ENCODE measurements at regions not wholly inside any gene's neighbourhood (a gene's known extent, or its start where the extent isn't known, plus 50 kb on each side); places are given as distances from the start of the nearest gene placed in this dataset.
A peak's percentile ranks its signal among the peaks of the same experiment; 100 is the strongest.
"Not testable (repeated sequence)": the region's sequence is repeated elsewhere in the genome, so short reads cannot be mapped to it uniquely, and the experiment has no call there.

GRCh38 chr4:184335520-184335919, 117.8 kb upstream of the ENPP6 start:
- DNase-seq: no peak

GRCh38 chr4:184333446-184333845, 115.8 kb upstream of the ENPP6 start:
- DNase-seq: not testable (repeated sequence)

GRCh38 chr4:184331268-184331995, 113.8 kb upstream of the ENPP6 start:
- DNase-seq: peak; percentile 17

DNA sequence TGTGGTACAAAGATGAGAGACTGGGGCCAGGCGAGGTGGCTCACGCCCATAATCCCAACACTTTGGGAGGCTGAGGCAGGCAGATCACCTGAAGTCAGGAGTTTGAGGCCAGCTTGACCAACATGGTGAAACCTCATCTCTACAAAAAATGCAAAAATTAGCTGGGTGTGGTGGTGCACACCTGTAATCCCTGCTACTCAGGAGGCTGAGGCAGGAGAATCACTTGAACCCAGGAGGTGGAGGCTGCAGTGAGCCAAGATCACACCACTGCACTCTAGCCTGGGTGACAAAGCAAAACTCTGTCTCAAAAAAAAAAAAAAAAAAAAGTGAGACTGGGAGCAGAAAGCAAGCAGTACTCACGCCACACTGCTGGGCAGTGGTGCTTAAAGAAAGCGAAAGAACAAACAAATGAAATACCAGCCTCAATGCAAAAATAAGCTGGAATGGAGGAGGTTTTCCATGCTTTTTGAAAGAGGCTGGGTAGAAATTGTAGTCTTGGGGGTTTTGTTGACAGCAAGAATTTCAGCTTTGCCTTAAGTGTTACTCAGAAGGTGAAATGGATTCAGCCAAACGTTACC, 112.9 kb upstream of the ENPP6 start:
- DNase-seq: not testable (repeated sequence)

- DNase-seq: no peak
These were observed 112.2 kb upstream of the ENPP6 start for GRCh38 chr4:184329659-184330400.

DNA sequence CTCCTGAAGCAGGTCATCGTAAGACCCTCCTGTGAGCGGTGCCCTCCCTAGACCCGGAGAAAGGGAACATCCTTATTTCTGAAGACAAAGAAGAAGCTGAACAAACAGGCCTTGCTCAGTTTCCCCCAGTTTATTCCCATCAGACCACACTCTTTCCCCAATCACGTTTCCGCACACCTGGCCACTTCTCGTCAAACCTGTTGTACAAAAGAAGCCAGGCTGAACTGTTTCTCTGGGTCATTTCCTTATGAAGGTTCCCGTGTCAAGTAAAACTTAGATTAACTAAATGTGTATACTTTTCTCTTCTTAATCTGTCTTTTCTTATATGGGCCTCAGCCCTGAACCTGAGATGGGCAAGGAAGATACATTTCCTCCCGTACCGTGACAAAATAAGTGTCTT, 111.6 kb upstream of the ENPP6 start:
- no peak for DNase-seq

- DNase-seq: no peak
These were observed 110.5 kb upstream of the ENPP6 start for GRCh38 chr4:184328022-184328736.

- no peak for DNase-seq
These were observed 107.3 kb upstream of the ENPP6 start for GRCh38 chr4:184324939-184325477.

DNA sequence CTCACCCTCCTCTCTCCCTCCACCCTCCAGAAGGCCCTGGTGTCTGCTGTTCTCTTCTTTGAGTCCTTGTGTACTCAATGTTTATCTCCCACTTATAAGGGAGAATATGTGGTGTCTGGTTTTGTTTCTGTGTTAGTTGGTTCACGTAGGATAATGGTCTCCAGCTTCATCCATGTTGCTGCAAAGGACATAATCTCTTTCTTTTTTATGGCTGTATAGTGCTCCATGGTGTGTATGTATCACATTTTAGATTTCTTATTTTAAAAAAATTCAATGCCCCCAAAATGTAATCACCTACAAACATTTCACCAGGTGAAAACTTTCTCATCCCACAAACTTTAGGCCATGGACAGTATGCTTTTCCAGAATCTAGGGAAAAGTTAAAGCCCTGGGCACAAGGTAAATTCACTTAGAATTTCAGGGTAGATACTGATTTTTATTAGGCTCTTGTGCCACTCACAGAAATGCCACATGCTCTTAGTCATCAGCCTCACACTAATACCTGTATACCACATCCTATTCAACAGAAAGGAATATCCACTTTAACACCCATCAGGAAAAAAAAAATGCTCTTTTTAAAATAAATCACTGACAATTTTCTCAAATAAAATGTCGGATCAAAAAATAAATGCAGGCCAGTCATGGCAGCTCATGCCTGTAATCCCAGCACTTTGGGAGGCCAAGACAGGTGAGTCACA, 104.8 kb upstream of the ENPP6 start:
- no peak for DNase-seq

DNA sequence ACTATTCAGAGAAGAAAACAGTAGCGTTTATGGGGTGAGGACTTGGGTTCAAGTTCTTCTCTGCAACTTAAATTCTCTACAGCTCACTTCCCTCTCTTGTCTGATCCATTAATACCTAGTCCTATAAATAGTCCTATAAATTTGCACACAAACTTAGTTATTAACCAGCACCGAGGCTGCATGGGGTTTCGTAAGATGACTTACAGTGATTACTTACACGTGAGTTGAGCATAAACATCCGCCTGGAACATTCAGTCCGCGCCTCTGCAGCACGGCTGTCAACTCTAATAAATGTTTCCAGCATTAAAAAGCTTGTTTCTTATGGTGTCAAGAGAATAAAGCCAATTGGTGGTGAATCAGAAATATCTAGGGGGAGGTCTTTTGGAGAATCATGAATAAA, 103.0 kb upstream of the ENPP6 start:
- no peak for DNase-seq

GRCh38 chr4:184318852-184319251, 101.2 kb upstream of the ENPP6 start:
- no peak for DNase-seq

GRCh38 chr4:184317234-184317918, 99.7 kb upstream of the ENPP6 start:
- no peak for DNase-seq

DNA sequence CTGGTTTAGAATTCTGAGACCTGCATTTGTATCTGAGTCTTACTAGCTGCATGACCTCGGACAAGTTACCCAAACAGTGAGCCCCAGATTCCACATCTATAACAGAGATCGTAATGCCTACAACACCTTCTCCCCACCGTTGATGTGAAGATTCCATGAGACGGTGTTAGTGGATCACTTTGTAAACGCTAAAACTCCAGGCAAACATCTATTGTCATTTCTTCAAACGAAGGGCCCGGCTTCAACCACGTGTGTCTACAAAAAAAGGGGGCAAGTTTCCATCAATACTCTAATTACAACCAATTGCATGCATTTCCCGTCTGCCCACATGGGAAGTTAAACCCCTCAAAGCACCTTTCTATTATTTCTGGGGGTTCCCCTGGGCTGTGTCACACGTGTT, 99.1 kb upstream of the ENPP6 start:
- no peak for DNase-seq

DNA sequence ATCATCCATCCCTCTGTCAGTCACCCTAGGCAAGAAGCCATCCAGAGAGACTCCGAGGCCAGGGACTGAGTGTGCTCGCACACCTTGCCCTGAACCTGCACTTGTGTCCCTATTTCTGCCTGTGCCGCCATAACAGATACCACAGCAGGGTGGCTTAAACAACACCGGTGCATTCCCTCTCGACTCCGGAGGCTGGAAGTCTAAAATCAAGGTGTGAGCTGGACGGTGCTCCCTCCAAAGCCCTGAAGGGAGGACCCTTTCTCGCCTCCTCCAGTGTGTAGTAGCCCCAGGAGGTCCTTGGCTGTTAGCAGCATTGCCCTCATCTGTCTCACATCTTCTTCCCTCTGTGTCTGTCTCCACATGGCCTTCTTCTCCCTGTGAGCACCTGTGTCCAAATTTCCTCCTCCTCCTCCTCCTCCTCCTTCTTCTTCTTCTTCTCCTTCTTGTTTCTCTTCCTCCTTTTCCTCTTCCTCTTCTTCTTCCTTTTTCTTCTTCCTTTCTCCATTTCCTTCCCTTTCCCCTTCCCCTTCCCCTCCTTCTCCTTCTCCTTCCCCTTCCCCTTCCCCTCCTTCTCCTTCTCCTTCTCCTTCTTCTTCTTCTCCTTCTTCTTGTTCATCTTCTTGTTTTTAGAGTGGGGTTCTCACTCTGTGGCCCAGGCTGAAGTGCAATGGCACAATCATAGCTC, 98.1 kb upstream of the ENPP6 start:
- DNase-seq: no peak

- DNase-seq: no peak
These were observed 96.3 kb upstream of the ENPP6 start for GRCh38 chr4:184313702-184314659.

DNA sequence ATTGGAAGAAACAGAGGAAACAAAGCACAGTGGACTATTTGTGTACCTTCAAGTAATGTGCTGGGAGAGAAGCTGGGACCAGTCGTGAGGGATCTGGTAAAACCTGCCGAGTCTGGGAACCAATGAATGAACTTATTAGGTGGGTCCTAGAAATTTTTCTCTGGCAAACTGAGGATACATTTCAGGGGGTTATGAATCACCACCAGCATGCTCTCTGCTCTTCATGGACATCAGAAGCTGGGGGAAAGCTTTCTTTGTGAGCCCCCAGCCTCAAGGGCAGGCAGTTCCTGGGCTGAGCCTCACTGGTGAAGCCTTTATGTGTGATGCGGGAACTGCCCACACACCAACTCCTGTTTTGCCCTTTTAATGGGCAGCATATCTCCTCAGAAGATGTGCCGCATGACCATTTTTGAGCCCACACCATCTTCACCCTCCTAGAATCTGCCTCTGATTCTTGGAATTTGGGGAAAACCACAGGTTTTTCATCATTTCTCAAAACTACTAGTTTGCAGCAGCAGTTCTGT, 95.4 kb upstream of the ENPP6 start:
- DNase-seq: no peak

DNA sequence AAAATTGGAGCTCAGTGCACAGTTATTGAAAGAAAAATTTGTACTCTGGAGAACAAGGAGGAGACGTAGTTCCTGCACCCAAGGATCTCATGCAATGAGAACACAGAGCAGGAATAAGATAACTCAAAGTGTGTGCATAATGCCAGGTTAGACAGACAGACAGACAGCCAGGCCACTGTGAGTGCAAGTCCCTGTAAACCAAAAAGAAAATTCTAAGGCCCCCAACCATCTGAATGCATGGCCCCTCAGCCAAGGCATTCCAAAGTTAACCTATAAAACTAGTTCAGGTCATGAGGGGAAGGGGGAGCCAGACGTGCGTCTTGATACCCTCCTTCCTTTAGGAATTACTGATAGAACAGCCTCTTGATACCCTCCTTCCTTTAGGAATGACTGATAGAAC, 94.5 kb upstream of the ENPP6 start:
- DNase-seq: no peak

DNA sequence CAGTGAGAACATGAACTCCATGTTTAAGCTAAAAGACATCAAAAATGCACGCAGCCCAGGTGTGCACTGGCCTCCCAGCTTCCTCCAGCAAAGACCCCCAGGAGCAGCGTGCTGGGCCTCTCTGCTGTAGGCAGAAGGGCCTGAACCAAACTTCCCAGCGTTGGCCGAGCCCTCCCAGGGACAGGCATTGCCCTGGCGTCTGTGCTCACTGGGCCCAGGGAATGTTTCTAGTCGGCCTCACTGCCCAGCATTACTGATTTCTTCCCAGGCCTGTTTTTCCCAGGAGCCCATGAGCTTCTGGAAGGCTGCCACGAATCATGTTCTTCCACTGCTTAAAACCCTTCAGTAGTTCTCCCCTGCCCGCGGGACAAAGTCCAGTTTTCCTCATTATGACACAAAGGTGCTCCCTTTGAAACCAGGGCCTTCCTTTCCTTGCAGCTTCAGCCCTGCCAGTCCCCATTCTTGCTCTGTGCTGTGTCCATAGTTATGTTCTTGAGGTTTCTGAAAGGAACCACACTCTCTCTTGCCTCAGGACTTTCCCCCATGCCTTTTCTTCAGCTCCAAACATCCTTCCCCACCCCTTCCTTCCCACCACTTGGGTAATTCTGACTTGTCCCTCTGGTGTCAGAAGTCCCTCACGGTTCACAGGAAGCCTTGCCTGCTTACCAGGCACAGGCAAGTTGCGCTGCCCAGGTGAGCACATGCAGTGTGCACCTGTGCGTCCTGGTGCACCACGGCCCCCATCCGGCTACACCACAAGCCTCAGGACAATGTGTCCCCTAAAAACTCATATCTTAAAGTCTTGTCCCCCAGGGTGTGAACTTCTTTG, 93.4 kb upstream of the ENPP6 start:
- DNase-seq: no peak

- DNase-seq: no peak
These were observed 92.5 kb upstream of the ENPP6 start for GRCh38 chr4:184310171-184310567.

All from NCI-H748 treated with DMSO at 0.1 percent for 48 hours (cell line).